ENCODE measurements at regions not wholly inside any gene's neighbourhood (a gene's known extent, or its start where the extent isn't known, plus 50 kb on each side); places are given as distances from the start of the nearest gene placed in this dataset.
"Not testable (repeated sequence)": the region's sequence is repeated elsewhere in the genome, so short reads cannot be mapped to it uniquely, and the experiment has no call there.

GRCh38 chr13:63249411-63250187, 1834.0 kb upstream of the PCDH20 start:
- ATAC-seq (no peak), DNase-seq (no peak)
- Histone ChIP-seq H3K36me3 (replicated peaks in 1 of 2; ENCODE audit: insufficient read depth in 1 of 2, low read depth in 2 of 2) (no peaks in the 10 kb centered on the region), H3K4me1 (no peaks in the 10 kb centered on the region), H3K27ac (no peak overlapping the region), H3K27me3 (no peaks in the 10 kb centered on the region), H3K4me3 (no peak overlapping the region), H3K9me3 (no peaks in the 10 kb centered on the region)
- 61 to 72% methylated on average over 8 to 9 of the region's 9 CpGs for WGBS, 2 donors
- intact Hi-C loops (cut with DNase I) = no loop called here
- TF ChIP-seq CTCF (IDR thresholded peaks at IDR 0.05) (no peak), POLR2A (IDR thresholded peaks at IDR 0.05) (no peak)

DNA sequence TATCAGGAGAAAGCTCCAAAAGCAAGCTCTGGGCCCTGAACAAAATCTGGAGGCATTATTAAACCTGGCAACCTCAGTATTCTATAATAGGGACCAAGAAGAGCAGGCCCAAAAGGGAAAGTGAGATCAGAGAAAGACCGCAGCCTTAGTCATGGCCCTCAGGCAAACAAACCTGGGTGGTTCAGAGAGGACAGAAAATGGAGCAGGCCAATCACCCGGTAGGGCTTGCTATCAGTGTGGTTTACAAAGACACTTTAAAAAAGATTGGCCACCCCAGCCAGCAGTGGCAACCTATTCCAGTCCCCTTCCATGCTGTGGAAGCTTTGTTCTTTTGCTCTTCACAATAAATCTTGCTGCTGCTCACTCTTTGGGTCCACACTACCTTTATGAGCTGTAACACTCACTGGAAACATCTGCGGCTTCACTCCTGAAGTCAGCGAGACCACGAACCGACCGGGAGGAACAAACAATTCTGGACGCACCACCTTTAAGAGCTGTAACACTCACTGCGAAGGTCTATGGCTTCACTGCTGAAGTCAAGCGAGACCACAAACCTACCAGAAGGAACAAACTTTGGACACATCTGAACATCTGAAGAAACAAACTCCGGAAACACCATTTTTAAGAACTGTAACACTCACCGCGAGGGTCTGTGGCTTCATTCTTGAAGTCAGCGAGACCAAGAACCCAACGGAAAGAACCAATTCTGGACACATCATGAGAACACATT, 1821.2 kb upstream of the PCDH20 start:
- H3K9me3 ChIP-seq; H3K4me1 ChIP-seq; intact Hi-C loops (cut with DNase I); H3K27me3 ChIP-seq; H3K4me3 ChIP-seq; ATAC-seq; H3K36me3 ChIP-seq (replicated peaks in 1 of 2; ENCODE audit: insufficient read depth in 1 of 2, low read depth in 2 of 2); H3K27ac ChIP-seq; DNase-seq: not testable (repeated sequence)
- 86% methylated on average over 15 of the region's 15 CpGs for WGBS, 2 donors

DNA sequence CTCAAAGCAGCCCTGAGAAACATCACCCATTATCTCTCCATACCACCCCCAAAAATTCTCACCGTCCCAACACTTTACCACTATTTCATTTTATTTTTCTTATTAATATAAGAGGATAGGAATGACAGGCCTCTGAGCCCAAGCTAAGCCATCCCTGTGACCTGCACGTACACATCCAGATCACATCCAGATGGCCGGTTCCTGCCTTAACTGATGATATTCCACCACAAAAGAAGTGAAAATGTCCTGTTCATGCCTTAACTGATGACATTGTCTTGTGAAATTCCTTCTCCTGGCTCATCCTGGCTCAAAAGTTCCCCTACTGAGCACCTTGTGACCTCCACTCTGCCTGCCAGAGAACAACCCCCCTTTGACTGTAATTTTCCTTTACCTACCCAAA, 1802.9 kb upstream of the PCDH20 start:
- H3K27ac ChIP-seq; H3K4me1 ChIP-seq; H3K9me3 ChIP-seq; intact Hi-C loops (cut with DNase I); H3K36me3 ChIP-seq (replicated peaks in 1 of 2; ENCODE audit: insufficient read depth in 1 of 2, low read depth in 2 of 2); DNase-seq; H3K27me3 ChIP-seq; ATAC-seq; H3K4me3 ChIP-seq: not testable (repeated sequence)
- 77 to 83% methylated on average over 3 of the region's 3 CpGs for WGBS, 2 donors

DNA sequence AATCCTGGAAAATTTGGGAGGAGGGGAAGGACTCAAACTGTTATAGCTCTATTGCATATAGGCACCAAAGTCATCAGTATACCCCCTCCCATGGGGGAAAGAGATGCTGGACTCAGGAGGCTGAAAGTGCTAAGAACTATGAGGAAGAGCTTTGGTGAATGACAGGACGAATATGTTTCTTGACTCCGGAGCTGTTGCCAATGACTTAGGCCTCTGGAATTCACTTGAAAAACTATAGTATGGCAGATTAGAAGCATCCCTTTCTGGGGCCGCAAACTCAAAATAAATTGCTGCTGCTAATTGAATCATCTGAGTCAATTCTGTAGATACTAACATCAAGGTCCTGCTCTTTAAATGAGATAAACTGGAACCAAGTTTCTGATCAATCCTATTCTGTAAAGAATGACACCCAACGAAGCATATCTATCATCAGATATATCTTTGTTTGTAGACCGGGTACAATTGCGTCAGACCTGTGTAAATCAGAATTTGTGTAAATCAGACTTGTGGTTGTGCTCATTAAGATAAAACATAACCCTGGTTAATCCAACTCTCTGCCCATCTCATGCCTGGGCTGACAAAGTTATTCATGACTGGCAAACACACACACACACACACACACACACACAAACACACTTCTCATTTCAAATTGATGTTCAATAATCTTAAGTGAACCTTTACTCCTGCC, 1793.8 kb upstream of the PCDH20 start:
- TF ChIP-seq POLR2A (IDR thresholded peaks at IDR 0.05) = no peak
- no peak for TF ChIP-seq CTCF (IDR thresholded peaks at IDR 0.05)
- Histone ChIP-seq H3K4me1 (no peaks in the 10 kb centered on the region), H3K9me3 (no peaks in the 10 kb centered on the region), H3K27me3 (no peaks in the 10 kb centered on the region), H3K4me3 (no peak overlapping the region), H3K36me3 (replicated peaks in 1 of 2; ENCODE audit: insufficient read depth in 1 of 2, low read depth in 2 of 2) (no peaks in the 10 kb centered on the region), H3K27ac (no peak overlapping the region)
- intact Hi-C loops (cut with DNase I) = no loop called here
- 45 to 56% methylated on average over 6 of the region's 6 CpGs for WGBS, 2 donors
- DNase-seq = no peak
- ATAC-seq = no peak

- Histone ChIP-seq H3K27ac (no peak overlapping the region), H3K9me3 (no peaks in the 10 kb centered on the region), H3K4me1 (no peaks in the 10 kb centered on the region), H3K36me3 (replicated peaks in 1 of 2; ENCODE audit: insufficient read depth in 1 of 2, low read depth in 2 of 2) (no peaks in the 10 kb centered on the region), H3K4me3 (no peak overlapping the region), H3K27me3 (no peaks in the 10 kb centered on the region)
- 43 to 45% methylated on average over 3 of the region's 3 CpGs for WGBS, 2 donors
- intact Hi-C loops (cut with DNase I) = no loop called here
- no peak for ATAC-seq
- TF ChIP-seq CTCF (IDR thresholded peaks at IDR 0.05) = no peak
- no peak for TF ChIP-seq POLR2A (IDR thresholded peaks at IDR 0.05)
- DNase-seq = no peak
Measured at GRCh38 chr13:63208826-63209225, 1793.2 kb upstream of the PCDH20 start.
